ENCODE measurements at regions not wholly inside any gene's neighbourhood (a gene's known extent, or its start where the extent isn't known, plus 50 kb on each side); places are given as distances from the start of the nearest gene placed in this dataset.

- no peak for DNase-seq (ENCODE audit: extremely low spot score)
- ChIA-PET POLR2A (no interaction called here), CTCF (interaction anchor here (0.9 kb wide), 1 partner anchor 19 kb away, joined by 3 read pairs; no protein-coding TSS in a partner anchor)
- no peak for TF ChIP-seq CTCF (IDR thresholded peaks at IDR 0.05; ENCODE audit: control extremely low read depth, extremely low read depth, low read depth, missing control alignments)
Observed at GRCh38 chr20:56826705-56827665, 197.9 kb downstream of the TFAP2C start.

GRCh38 chr20:56827763-56828162 is 198.7 kb downstream of the TFAP2C start:
- no peak for DNase-seq (ENCODE audit: extremely low spot score)
- CTCF ChIA-PET, result no interaction called here
- TF ChIP-seq CTCF (IDR thresholded peaks at IDR 0.05; ENCODE audit: control extremely low read depth, extremely low read depth, low read depth, missing control alignments), result no peak
- POLR2A ChIA-PET, result no interaction called here

GRCh38 chr20:56828402-56828801 is 199.3 kb downstream of the TFAP2C start:
- no peak for DNase-seq (ENCODE audit: extremely low spot score)
- ChIA-PET POLR2A (no interaction called here), CTCF (interaction anchor here (1.1 kb wide), 1 partner anchor 9 kb away, joined by 3 read pairs; no protein-coding TSS in a partner anchor)
- TF ChIP-seq CTCF (IDR thresholded peaks at IDR 0.05; ENCODE audit: control extremely low read depth, extremely low read depth, low read depth, missing control alignments), result no peak

- no peak for TF ChIP-seq CTCF (IDR thresholded peaks at IDR 0.05; ENCODE audit: control extremely low read depth, extremely low read depth, low read depth, missing control alignments)
- POLR2A ChIA-PET, result no interaction called here
- DNase-seq (ENCODE audit: extremely low spot score), result no peak
- CTCF ChIA-PET, result no interaction called here
Observed at GRCh38 chr20:56829788-56830385, 200.8 kb downstream of the TFAP2C start.

GRCh38 chr20:56831795-56832194 is 202.7 kb downstream of the TFAP2C start:
- TF ChIP-seq CTCF (IDR thresholded peaks at IDR 0.05; ENCODE audit: control extremely low read depth, extremely low read depth, low read depth, missing control alignments), result no peak
- POLR2A ChIA-PET, result no interaction called here
- CTCF ChIA-PET, result no interaction called here

GRCh38 chr20:56833427-56833826 is 204.3 kb downstream of the TFAP2C start:
- CTCF ChIA-PET, result interaction anchor here (1.1 to 1.5 kb wide), 2 partner anchors 9 to 10 kb away, joined by 3 to 5 read pairs; no protein-coding TSS in a partner anchor
- DNase-seq (ENCODE audit: extremely low spot score), result no peak
- POLR2A ChIA-PET, result no interaction called here
- TF ChIP-seq CTCF (IDR thresholded peaks at IDR 0.05; ENCODE audit: control extremely low read depth, extremely low read depth, low read depth, missing control alignments), result no peak

More at GRCh38 chr20:56831795-56832194, 202.7 kb downstream of the TFAP2C start:
- DNase-seq (ENCODE audit: extremely low spot score), result no peak
